Liver (tissue), 8 donors: ENCODE measurements at regions not wholly inside any gene's neighbourhood (a gene's known extent, or its start where the extent isn't known, plus 50 kb on each side); places are given as distances from the start of the nearest gene placed in this dataset.

Experiments
- DNase-seq: peaks from one replicate; pipeline ENCODE4 v3.0.0-alpha.2; 2017; ENCODE audit warnings: low spot score
- H3K27ac ChIP-seq, 2 donors: one replicate each; pipeline ENCODE4 v1.7.0; 2013; ENCODE audit warnings: inconsistent platforms in 2 of 2, low read length in 2 of 2, control low read depth in 1 of 2, low read depth in 1 of 2, mild to moderate bottlenecking in 1 of 2
- H3K27me3 ChIP-seq, 4 donors: one replicate each; pipeline versions ENCODE4 v1.6.1 to v1.7.0; 2013; ENCODE audit warnings: low read length in 3 of 4, inconsistent platforms in 1 of 4, mild to moderate bottlenecking in 1 of 4, moderate library complexity in 1 of 4; ENCODE audit not compliant: control insufficient read depth in 4 of 4, insufficient read depth in 4 of 4
- H3K36me3 ChIP-seq, 4 donors: one replicate each; pipeline versions ENCODE4 v1.6.1 to v1.7.0; 2013; ENCODE audit warnings: low read length in 3 of 4, mild to moderate bottlenecking in 3 of 4, low read depth in 1 of 4, moderate library complexity in 1 of 4; ENCODE audit not compliant: control insufficient read depth in 4 of 4, insufficient read depth in 3 of 4
- H3K4me1 ChIP-seq, 4 donors: one replicate each; pipeline versions ENCODE4 v1.6.1 to v1.7.0; 2013; ENCODE audit warnings: low read length in 3 of 4, mild to moderate bottlenecking in 3 of 4, moderate library complexity in 1 of 4; ENCODE audit not compliant: control insufficient read depth in 4 of 4, insufficient read depth in 4 of 4
- H3K4me3 ChIP-seq, 3 donors: one replicate each; pipeline versions ENCODE4 v1.6.1 to v1.7.0; 2013; ENCODE audit warnings: low read length in 3 of 3, control low read depth in 1 of 3, low read depth in 1 of 3, mild to moderate bottlenecking in 1 of 3
- H3K9ac ChIP-seq, 2 donors: one replicate each; pipeline ENCODE4 v1.7.0; 2013; ENCODE audit warnings: low read length in 2 of 2, mild to moderate bottlenecking in 2 of 2, moderate library complexity in 2 of 2, control low read depth in 1 of 2, low read depth in 1 of 2
- H3K9me3 ChIP-seq, 4 donors: one replicate each; pipeline versions ENCODE4 v1.6.1 to v1.7.0; 2013; ENCODE audit warnings: low read length in 3 of 4; ENCODE audit not compliant: control insufficient read depth in 4 of 4
- EGR1 ChIP-seq, 2 donors: IDR thresholded peaks; 2 replicates each; pipeline ENCODE4 v1.6.1; 2016 to 2018; ENCODE audit warnings: antibody characterized with exemption in 2 of 2, low read depth in 2 of 2
- FOXA1 ChIP-seq: IDR thresholded peaks from 2 replicates; pipeline ENCODE4 v1.6.1; 2016; ENCODE audit warnings: antibody characterized with exemption
- FOXA2 ChIP-seq: IDR thresholded peaks from 2 replicates; pipeline ENCODE4 v1.6.1; 2016; ENCODE audit warnings: antibody characterized with exemption
- GABPA ChIP-seq, 2 donors: IDR thresholded peaks in 1 of 2; conservative IDR thresholded peaks in 1 of 2; 2 replicates each; pipeline ENCODE4 v1.6.1; 2016; ENCODE audit warnings: antibody characterized with exemption in 2 of 2, mild to moderate bottlenecking in 1 of 2, moderate library complexity in 1 of 2
- HNF4A ChIP-seq, 2 donors: conservative IDR thresholded peaks; 2 replicates each; pipeline ENCODE4 v1.6.1; 2016; ENCODE audit warnings: antibody characterized with exemption in 2 of 2, mild to moderate bottlenecking in 2 of 2
- HNF4G ChIP-seq: IDR thresholded peaks from 2 replicates; pipeline ENCODE4 v1.6.1; 2016; ENCODE audit warnings: antibody characterized with exemption
- JUND ChIP-seq, 2 donors: IDR thresholded peaks; 2 replicates each; pipeline ENCODE4 v1.6.1; 2016; ENCODE audit warnings: antibody characterized with exemption in 2 of 2
- NR2F2 ChIP-seq: IDR thresholded peaks from 2 replicates; pipeline ENCODE4 v1.6.1; 2016; ENCODE audit warnings: antibody characterized with exemption
- RAD21 ChIP-seq, 2 donors: IDR thresholded peaks; 2 replicates each; pipeline ENCODE4 v1.6.1; 2016; ENCODE audit warnings: antibody characterized with exemption in 2 of 2, mild to moderate bottlenecking in 2 of 2
- RXRA ChIP-seq, 2 donors: IDR thresholded peaks; 2 replicates each; pipeline ENCODE4 v1.6.1; 2017 to 2018; ENCODE audit warnings: antibody characterized with exemption in 2 of 2, mild to moderate bottlenecking in 1 of 2
- SP1 ChIP-seq: IDR thresholded peaks from 2 replicates; pipeline ENCODE4 v1.6.1; 2018; ENCODE audit warnings: antibody characterized with exemption, mild to moderate bottlenecking
- TAF1 ChIP-seq: conservative IDR thresholded peaks from 2 replicates; pipeline ENCODE4 v1.6.1; 2016; ENCODE audit warnings: antibody characterized with exemption, mild to moderate bottlenecking
- YY1 ChIP-seq: IDR thresholded peaks from 2 replicates; pipeline ENCODE4 v1.6.1; 2016; ENCODE audit warnings: antibody characterized with exemption, mild to moderate bottlenecking
- WGBS: extraction: QIAGEN DNeasy Blood & Tissue Kit; methylation state at CpG from one replicate; pipeline ENCODE4 v1.1.7; 2013; 5-methylcytosine and 5-hydroxymethylcytosine counted together
- TF ChIP-seq, protein P1 (sequence below): IDR thresholded peaks from 2 replicates; pipeline ENCODE4 v1.6.1; 2016; ENCODE audit warnings: antibody characterized with exemption
- TF ChIP-seq, protein P2 (sequence below): IDR thresholded peaks from 2 replicates; pipeline ENCODE4 v1.6.1; 2016; ENCODE audit warnings: antibody characterized with exemption
- TF ChIP-seq, protein P3 (sequence below): IDR thresholded peaks from 2 replicates; pipeline ENCODE4 v1.6.1; 2016; ENCODE audit warnings: antibody characterized with exemption, mild to moderate bottlenecking
- TF ChIP-seq, protein P4 (sequence below): fragments of 150-350 bp; IDR thresholded peaks from 2 replicates; pipeline ENCODE4 v1.5.1; 2017; ENCODE audit warnings: improper control_type of control experiment, low read depth, low read length; ENCODE audit not compliant: missing input control
- TF ChIP-seq, protein P5 (sequence below): IDR thresholded peaks from 2 replicates; pipeline ENCODE4 v1.6.1; 2016; ENCODE audit warnings: antibody characterized with exemption
- donor health status: healthy.
- donor health status: healthy.
- donor health status: healthy.
- donor health status: healthy.
- donor health status: healthy.

DNA sequence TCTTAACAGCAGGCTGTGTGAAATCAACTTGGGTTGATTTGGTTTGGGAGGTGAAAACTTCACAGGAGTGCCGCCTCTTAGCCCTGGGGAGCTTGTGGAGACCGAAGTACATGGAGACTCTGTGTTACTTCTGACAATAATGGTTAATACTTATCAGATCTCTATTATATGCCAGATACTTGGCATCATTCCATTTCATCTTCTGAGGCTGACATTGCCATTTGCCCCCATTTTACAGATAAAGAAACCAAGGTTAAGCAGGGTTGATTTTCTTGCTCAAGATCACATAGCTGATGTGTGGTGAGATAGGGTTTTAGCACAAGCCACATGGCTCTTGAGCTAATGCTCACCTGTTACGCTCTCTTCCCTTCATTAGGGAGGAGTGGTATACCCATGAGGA, 150.6 kb upstream of the FAM13C start:
- H3K4me1 ChIP-seq = no peaks in the 10 kb centered on the region
- H3K9ac ChIP-seq = no peak overlapping the region
- no peak for DNase-seq
- no peaks in the 10 kb centered on the region for H3K27me3 ChIP-seq
- no peak overlapping the region for H3K27ac ChIP-seq
- no peaks in the 10 kb centered on the region for H3K36me3 ChIP-seq
- TF ChIP-seq, protein P1, sequence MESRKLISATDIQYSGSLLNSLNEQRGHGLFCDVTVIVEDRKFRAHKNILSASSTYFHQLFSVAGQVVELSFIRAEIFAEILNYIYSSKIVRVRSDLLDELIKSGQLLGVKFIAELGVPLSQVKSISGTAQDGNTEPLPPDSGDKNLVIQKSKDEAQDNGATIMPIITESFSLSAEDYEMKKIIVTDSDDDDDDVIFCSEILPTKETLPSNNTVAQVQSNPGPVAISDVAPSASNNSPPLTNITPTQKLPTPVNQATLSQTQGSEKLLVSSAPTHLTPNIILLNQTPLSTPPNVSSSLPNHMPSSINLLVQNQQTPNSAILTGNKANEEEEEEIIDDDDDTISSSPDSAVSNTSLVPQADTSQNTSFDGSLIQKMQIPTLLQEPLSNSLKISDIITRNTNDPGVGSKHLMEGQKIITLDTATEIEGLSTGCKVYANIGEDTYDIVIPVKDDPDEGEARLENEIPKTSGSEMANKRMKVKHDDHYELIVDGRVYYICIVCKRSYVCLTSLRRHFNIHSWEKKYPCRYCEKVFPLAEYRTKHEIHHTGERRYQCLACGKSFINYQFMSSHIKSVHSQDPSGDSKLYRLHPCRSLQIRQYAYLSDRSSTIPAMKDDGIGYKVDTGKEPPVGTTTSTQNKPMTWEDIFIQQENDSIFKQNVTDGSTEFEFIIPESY = no peak
- TF ChIP-seq, protein P2, sequence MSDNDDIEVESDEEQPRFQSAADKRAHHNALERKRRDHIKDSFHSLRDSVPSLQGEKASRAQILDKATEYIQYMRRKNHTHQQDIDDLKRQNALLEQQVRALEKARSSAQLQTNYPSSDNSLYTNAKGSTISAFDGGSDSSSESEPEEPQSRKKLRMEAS = no peak
- TF ChIP-seq, protein P3, sequence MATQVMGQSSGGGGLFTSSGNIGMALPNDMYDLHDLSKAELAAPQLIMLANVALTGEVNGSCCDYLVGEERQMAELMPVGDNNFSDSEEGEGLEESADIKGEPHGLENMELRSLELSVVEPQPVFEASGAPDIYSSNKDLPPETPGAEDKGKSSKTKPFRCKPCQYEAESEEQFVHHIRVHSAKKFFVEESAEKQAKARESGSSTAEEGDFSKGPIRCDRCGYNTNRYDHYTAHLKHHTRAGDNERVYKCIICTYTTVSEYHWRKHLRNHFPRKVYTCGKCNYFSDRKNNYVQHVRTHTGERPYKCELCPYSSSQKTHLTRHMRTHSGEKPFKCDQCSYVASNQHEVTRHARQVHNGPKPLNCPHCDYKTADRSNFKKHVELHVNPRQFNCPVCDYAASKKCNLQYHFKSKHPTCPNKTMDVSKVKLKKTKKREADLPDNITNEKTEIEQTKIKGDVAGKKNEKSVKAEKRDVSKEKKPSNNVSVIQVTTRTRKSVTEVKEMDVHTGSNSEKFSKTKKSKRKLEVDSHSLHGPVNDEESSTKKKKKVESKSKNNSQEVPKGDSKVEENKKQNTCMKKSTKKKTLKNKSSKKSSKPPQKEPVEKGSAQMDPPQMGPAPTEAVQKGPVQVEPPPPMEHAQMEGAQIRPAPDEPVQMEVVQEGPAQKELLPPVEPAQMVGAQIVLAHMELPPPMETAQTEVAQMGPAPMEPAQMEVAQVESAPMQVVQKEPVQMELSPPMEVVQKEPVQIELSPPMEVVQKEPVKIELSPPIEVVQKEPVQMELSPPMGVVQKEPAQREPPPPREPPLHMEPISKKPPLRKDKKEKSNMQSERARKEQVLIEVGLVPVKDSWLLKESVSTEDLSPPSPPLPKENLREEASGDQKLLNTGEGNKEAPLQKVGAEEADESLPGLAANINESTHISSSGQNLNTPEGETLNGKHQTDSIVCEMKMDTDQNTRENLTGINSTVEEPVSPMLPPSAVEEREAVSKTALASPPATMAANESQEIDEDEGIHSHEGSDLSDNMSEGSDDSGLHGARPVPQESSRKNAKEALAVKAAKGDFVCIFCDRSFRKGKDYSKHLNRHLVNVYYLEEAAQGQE = no peak
- no peak for TF ChIP-seq SP1
- TF ChIP-seq RAD21 (IDR thresholded peaks at IDR 0.05) = no peak
- no peak for TF ChIP-seq YY1
- no peak for TF ChIP-seq JUND (IDR thresholded peaks at IDR 0.05)
- TF ChIP-seq EGR1 (IDR thresholded peaks at IDR 0.05; ENCODE audit: low read depth in 2 of 2) = no peak
- no peak for TF ChIP-seq GABPA (IDR thresholded peaks at IDR 0.05 in 1 of 2, conservative IDR thresholded peaks at IDR 0.05 in 1 of 2)
- no peak for TF ChIP-seq TAF1
- no peak for TF ChIP-seq RXRA (IDR thresholded peaks at IDR 0.05)
- TF ChIP-seq HNF4G = no peak
- no peak for TF ChIP-seq NR2F2
- TF ChIP-seq, protein P4, sequence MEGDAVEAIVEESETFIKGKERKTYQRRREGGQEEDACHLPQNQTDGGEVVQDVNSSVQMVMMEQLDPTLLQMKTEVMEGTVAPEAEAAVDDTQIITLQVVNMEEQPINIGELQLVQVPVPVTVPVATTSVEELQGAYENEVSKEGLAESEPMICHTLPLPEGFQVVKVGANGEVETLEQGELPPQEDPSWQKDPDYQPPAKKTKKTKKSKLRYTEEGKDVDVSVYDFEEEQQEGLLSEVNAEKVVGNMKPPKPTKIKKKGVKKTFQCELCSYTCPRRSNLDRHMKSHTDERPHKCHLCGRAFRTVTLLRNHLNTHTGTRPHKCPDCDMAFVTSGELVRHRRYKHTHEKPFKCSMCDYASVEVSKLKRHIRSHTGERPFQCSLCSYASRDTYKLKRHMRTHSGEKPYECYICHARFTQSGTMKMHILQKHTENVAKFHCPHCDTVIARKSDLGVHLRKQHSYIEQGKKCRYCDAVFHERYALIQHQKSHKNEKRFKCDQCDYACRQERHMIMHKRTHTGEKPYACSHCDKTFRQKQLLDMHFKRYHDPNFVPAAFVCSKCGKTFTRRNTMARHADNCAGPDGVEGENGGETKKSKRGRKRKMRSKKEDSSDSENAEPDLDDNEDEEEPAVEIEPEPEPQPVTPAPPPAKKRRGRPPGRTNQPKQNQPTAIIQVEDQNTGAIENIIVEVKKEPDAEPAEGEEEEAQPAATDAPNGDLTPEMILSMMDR = no peak
- no peak for TF ChIP-seq HNF4A (conservative IDR thresholded peaks at IDR 0.05)
- TF ChIP-seq, protein P5, sequence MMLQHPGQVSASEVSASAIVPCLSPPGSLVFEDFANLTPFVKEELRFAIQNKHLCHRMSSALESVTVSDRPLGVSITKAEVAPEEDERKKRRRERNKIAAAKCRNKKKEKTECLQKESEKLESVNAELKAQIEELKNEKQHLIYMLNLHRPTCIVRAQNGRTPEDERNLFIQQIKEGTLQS = no peak
- TF ChIP-seq FOXA2 = no peak
- no peak for TF ChIP-seq FOXA1
- H3K9me3 ChIP-seq = no peaks in the 10 kb centered on the region
- H3K4me3 ChIP-seq = no peak overlapping the region
- 93% methylated on average over 3 of the region's 3 CpGs for WGBS
